MM.1S (cell line): ENCODE measurements at regions not wholly inside any gene's neighbourhood (a gene's known extent, or its start where the extent isn't known, plus 50 kb on each side); places are given as distances from the start of the nearest gene placed in this dataset.

ENCODE experiments used
- DNase-seq: peaks from one replicate; pipeline ENCODE4 v3.0.0-alpha.2; 2015
- H2AFZ ChIP-seq: fragments of 300-600 bp; sonication (generic); 2 replicates; pipeline ENCODE4 v1.6.0; 2016; ENCODE audit warnings: antibody characterized with exemption, low read length
- H3F3A ChIP-seq: fragments of 300-600 bp; sonication (generic); 2 replicates; pipeline ENCODE4 v1.6.1; 2016; ENCODE audit warnings: mild to moderate bottlenecking, antibody characterized with exemption, low read length, moderate library complexity, mixed read lengths; ENCODE audit not compliant: insufficient read depth
- H3K27ac ChIP-seq: fragments of 300-600 bp; sonication (generic); 2 replicates; pipeline ENCODE4 v1.5.1; 2016; ENCODE audit warnings: mild to moderate bottlenecking, low read length
- H3K27me3 ChIP-seq: fragments of 300-600 bp; sonication (generic); replicated peaks from 2 replicates; pipeline ENCODE4 v1.6.0; 2016; ENCODE audit warnings: low read length; ENCODE audit not compliant: insufficient read depth
- H3K36me3 ChIP-seq: fragments of 300-600 bp; sonication (generic); replicated peaks from 2 replicates; pipeline ENCODE4 v1.6.1; 2016; ENCODE audit warnings: mild to moderate bottlenecking, low read length, mixed read lengths; ENCODE audit not compliant: insufficient read depth
- H3K4me1 ChIP-seq: fragments of 300-600 bp; sonication (generic); 2 replicates; pipeline ENCODE4 v1.6.1; 2016; ENCODE audit warnings: low read length, mixed read lengths
- H3K4me2 ChIP-seq: fragments of 300-600 bp; sonication (generic); 2 replicates; pipeline ENCODE4 v1.6.0; 2016; ENCODE audit warnings: low read depth, low read length
- H3K4me3 ChIP-seq: fragments of 300-600 bp; sonication (generic); 2 replicates; pipeline ENCODE4 v1.5.1; 2016; ENCODE audit warnings: low read length, mixed read lengths
- H3K79me2 ChIP-seq: fragments of 300-600 bp; sonication (generic); 2 replicates; pipeline ENCODE4 v1.6.1; 2016; ENCODE audit warnings: mixed run types, low read length, mixed read lengths
- H3K9ac ChIP-seq: fragments of 300-600 bp; sonication (generic); 2 replicates; pipeline ENCODE4 v1.6.1; 2016; ENCODE audit warnings: low read length, mixed read lengths
- H3K9me2 ChIP-seq: fragments of 300-600 bp; sonication (generic); replicated peaks from 2 replicates; pipeline ENCODE4 v1.6.1; 2016; ENCODE audit warnings: mild to moderate bottlenecking, low read length, mixed read lengths; ENCODE audit not compliant: insufficient read depth
- H3K9me3 ChIP-seq: fragments of 300-600 bp; sonication (generic); replicated peaks from 2 replicates; pipeline ENCODE4 v1.6.1; 2016; ENCODE audit warnings: mild to moderate bottlenecking, low read length, mixed read lengths; ENCODE audit not compliant: insufficient read depth
- H4K20me1 ChIP-seq: fragments of 300-600 bp; sonication (generic); 2 replicates; pipeline ENCODE4 v1.6.1; 2016; ENCODE audit warnings: mild to moderate bottlenecking, low read length, moderate library complexity, mixed read lengths; ENCODE audit not compliant: insufficient read depth
- CTCF ChIP-seq: fragments of 300-600 bp; sonication (generic); IDR thresholded peaks from 2 replicates; pipeline ENCODE4 v1.5.1; 2016; ENCODE audit warnings: antibody characterized with exemption, low read length, mixed read lengths
- EZH2 ChIP-seq: fragments of 300-600 bp; sonication (generic); optimal IDR thresholded peaks from 2 replicates; pipeline ENCODE3; 2017; ENCODE audit warnings: low read depth, mild to moderate bottlenecking, antibody characterized with exemption, low read length, mixed read lengths
- EZH2phosphoT487 ChIP-seq: fragments of 300-600 bp; sonication (generic); IDR thresholded peaks from 2 replicates; pipeline ENCODE4 v1.6.1; 2018; ENCODE audit warnings: antibody characterized with exemption, low read length

GRCh38 chr1:14482784-14483450, 115.6 kb upstream of the KAZN start:
- H3K9me2 ChIP-seq, result no peaks in the 10 kb centered on the region
- no peaks in the 10 kb centered on the region for H3K4me1 ChIP-seq
- H3K27me3 ChIP-seq, result no peaks in the 10 kb centered on the region
- TF ChIP-seq EZH2phosphoT487 (no peak), EZH2 (no peak), CTCF (no peak)
- DNase-seq, result no peak
- no peaks in the 10 kb centered on the region for H3K79me2 ChIP-seq
- no peak overlapping the region for H3K4me3 ChIP-seq
- no peak overlapping the region for H3K27ac ChIP-seq
- H3F3A ChIP-seq, result no peaks in the 10 kb centered on the region
- H3K4me2 ChIP-seq, result no peak overlapping the region
- no peaks in the 10 kb centered on the region for H3K36me3 ChIP-seq
- no peaks in the 10 kb centered on the region for H4K20me1 ChIP-seq
- no peak overlapping the region for H2AFZ ChIP-seq
- no peak overlapping the region for H3K9ac ChIP-seq
- no peaks in the 10 kb centered on the region for H3K9me3 ChIP-seq

GRCh38 chr1:14485285-14485684, 113.2 kb upstream of the KAZN start:
- Histone ChIP-seq H3K4me3 (no peak overlapping the region), H3K4me2 (no peak overlapping the region), H4K20me1 (no peaks in the 10 kb centered on the region), H3K4me1 (no peaks in the 10 kb centered on the region), H3K36me3 (no peaks in the 10 kb centered on the region), H3F3A (no peaks in the 10 kb centered on the region), H2AFZ (no peak overlapping the region), H3K79me2 (no peaks in the 10 kb centered on the region), H3K9me2 (no peaks in the 10 kb centered on the region), H3K9ac (no peak overlapping the region), H3K27me3 (no peaks in the 10 kb centered on the region), H3K27ac (no peak overlapping the region), H3K9me3 (no peaks in the 10 kb centered on the region)
- TF ChIP-seq EZH2phosphoT487 (no peak), CTCF (no peak), EZH2 (no peak)
- no peak for DNase-seq

- Histone ChIP-seq H3K9me3 (no peaks in the 10 kb centered on the region), H3K79me2 (no peaks in the 10 kb centered on the region), H3K4me2 (no peak overlapping the region), H3K9ac (no peak overlapping the region), H3K27me3 (no peaks in the 10 kb centered on the region), H3K27ac (no peak overlapping the region), H3K4me3 (no peak overlapping the region), H2AFZ (no peak overlapping the region), H3K36me3 (no peaks in the 10 kb centered on the region), H3K4me1 (no peaks in the 10 kb centered on the region), H4K20me1 (no peaks in the 10 kb centered on the region), H3K9me2 (no peaks in the 10 kb centered on the region), H3F3A (no peaks in the 10 kb centered on the region)
- no peak for TF ChIP-seq EZH2
- no peak for TF ChIP-seq EZH2phosphoT487
- TF ChIP-seq CTCF, result no peak
- DNase-seq, result no peak
These were observed 111.9 kb upstream of the KAZN start for GRCh38 chr1:14486401-14487201.
